ENCODE measurements at regions not wholly inside any gene's neighbourhood (a gene's known extent, or its start where the extent isn't known, plus 50 kb on each side); places are given as distances from the start of the nearest gene placed in this dataset.

- TF ChIP-seq CTCF (IDR thresholded peaks at IDR 0.05; ENCODE audit: low read depth, low read length, missing input control): no peak
- TF ChIP-seq ZBTB33 (IDR thresholded peaks at IDR 0.05): no peak
- TF ChIP-seq ATF3 (IDR thresholded peaks at IDR 0.05): no peak
- no peak for TF ChIP-seq MAX (IDR thresholded peaks at IDR 0.05)
- TF ChIP-seq YY1 (IDR thresholded peaks at IDR 0.05): no peak
- no peak for TF ChIP-seq RAD21 (IDR thresholded peaks at IDR 0.05)
- no peak for TF ChIP-seq HNF4A (conservative IDR thresholded peaks at IDR 0.05)
- TF ChIP-seq GABPA (IDR thresholded peaks at IDR 0.05 in 1 of 2, conservative IDR thresholded peaks at IDR 0.05 in 1 of 2): no peak
- TF ChIP-seq TAF1 (conservative IDR thresholded peaks at IDR 0.05): no peak
- TF ChIP-seq REST (IDR thresholded peaks at IDR 0.05): no peak
- TF ChIP-seq FOXA1 (IDR thresholded peaks at IDR 0.05): no peak
- TF ChIP-seq JUND (IDR thresholded peaks at IDR 0.05): no peak
- no peak for TF ChIP-seq SP1 (IDR thresholded peaks at IDR 0.05)
Observed at GRCh38 chr13:58680115-58680514, 1048.6 kb downstream of the PCDH17 start.
